ENCODE measurements at regions not wholly inside any gene's neighbourhood (a gene's known extent, or its start where the extent isn't known, plus 50 kb on each side); places are given as distances from the start of the nearest gene placed in this dataset.

- Histone ChIP-seq H3K27ac (ENCODE audit: low read depth, low read length, poor library complexity, severe bottlenecking) (peak overlapping the region; percentile 94), H3K27me3 (replicated peaks; ENCODE audit: insufficient read depth, low read depth, low read length, poor library complexity) (no peaks in the 10 kb centered on the region), H3K4me3 (ENCODE audit: low read depth, low read length, poor library complexity, severe bottlenecking) (peak overlapping the region; percentile 4), H3K36me3 (ENCODE audit: insufficient read depth, low read length, poor library complexity, severe bottlenecking) (peaks cover 48% of the 10 kb centered on the region), H3K4me1 (ENCODE audit: insufficient read depth, low read length, poor library complexity, severe bottlenecking) (peaks cover 96% of the 10 kb centered on the region), H3K9me3 (ENCODE audit: low read depth, low read length, poor library complexity, severe bottlenecking) (no peaks in the 10 kb centered on the region)
- TF ChIP-seq EZH2 (IDR thresholded peaks at IDR 0.05; ENCODE audit: borderline replicate concordance, low read depth, low read length, poor library complexity, severe bottlenecking) (no peak), CTCF (conservative IDR thresholded peaks at IDR 0.05; ENCODE audit: low read depth, low read length) (no peak)
- ChIA-PET POLR2A (ENCODE audit: low non-redundant PET) (interaction anchor here (0.6 to 1.1 kb wide), 2 partner anchors 10 to 44 kb away, joined by 3 to 4 read pairs; no protein-coding TSS in a partner anchor), CTCF (no interaction called here)
- intact Hi-C loops (cut with micrococcal nuclease; ENCODE audit: unreplicated experiment) = loop anchor here (2.0 to 10.0 kb wide), 4 partner anchors 118 to 572 kb away; no protein-coding TSS in a partner anchor
- no TSS peak for BruUV-seq (replicated peaks)
- DNase-seq (ENCODE audit: low spot score) = peak; percentile 21
These were observed 254.3 kb downstream of the PTPRC start for GRCh38 chr1:198893141-198893540.

GRCh38 chr1:198893763-198894444, 255.1 kb downstream of the PTPRC start:
- intact Hi-C loops (cut with micrococcal nuclease; ENCODE audit: unreplicated experiment) = loop anchor here (2.0 to 10.0 kb wide), 4 partner anchors 119 to 571 kb away; no protein-coding TSS in a partner anchor
- H3K27ac ChIP-seq (ENCODE audit: low read depth, low read length, poor library complexity, severe bottlenecking) = peak overlapping the region; percentile 94
- no TSS peak for BruUV-seq (replicated peaks)
- H3K4me3 ChIP-seq (ENCODE audit: low read depth, low read length, poor library complexity, severe bottlenecking) = no peak overlapping the region
- no peaks in the 10 kb centered on the region for H3K9me3 ChIP-seq (ENCODE audit: low read depth, low read length, poor library complexity, severe bottlenecking)
- DNase-seq (ENCODE audit: low spot score) = no peak
- H3K4me1 ChIP-seq (ENCODE audit: insufficient read depth, low read length, poor library complexity, severe bottlenecking) = peaks cover 96% of the 10 kb centered on the region
- H3K27me3 ChIP-seq (replicated peaks; ENCODE audit: insufficient read depth, low read depth, low read length, poor library complexity) = no peaks in the 10 kb centered on the region
- CTCF ChIA-PET = no interaction called here
- POLR2A ChIA-PET (ENCODE audit: low non-redundant PET) = interaction anchor here (0.7 kb wide), 1 partner anchor 27 kb away, joined by 3 read pairs; no protein-coding TSS in a partner anchor
- no peak for TF ChIP-seq EZH2 (IDR thresholded peaks at IDR 0.05; ENCODE audit: borderline replicate concordance, low read depth, low read length, poor library complexity, severe bottlenecking)
- no peak for TF ChIP-seq CTCF (conservative IDR thresholded peaks at IDR 0.05; ENCODE audit: low read depth, low read length)
- H3K36me3 ChIP-seq (ENCODE audit: insufficient read depth, low read length, poor library complexity, severe bottlenecking) = peaks cover 56% of the 10 kb centered on the region

GRCh38 chr1:198901266-198901665, 262.4 kb downstream of the PTPRC start:
- H3K4me1 ChIP-seq (ENCODE audit: insufficient read depth, low read length, poor library complexity, severe bottlenecking) = peaks cover 96% of the 10 kb centered on the region
- H3K9me3 ChIP-seq (ENCODE audit: low read depth, low read length, poor library complexity, severe bottlenecking) = no peaks in the 10 kb centered on the region
- peak; percentile 56 for DNase-seq (ENCODE audit: low spot score)
- no peaks in the 10 kb centered on the region for H3K27me3 ChIP-seq (replicated peaks; ENCODE audit: insufficient read depth, low read depth, low read length, poor library complexity)
- H3K4me3 ChIP-seq (ENCODE audit: low read depth, low read length, poor library complexity, severe bottlenecking) = no peak overlapping the region
- peak overlapping the region; percentile 93 for H3K27ac ChIP-seq (ENCODE audit: low read depth, low read length, poor library complexity, severe bottlenecking)
- peaks cover 60% of the 10 kb centered on the region for H3K36me3 ChIP-seq (ENCODE audit: insufficient read depth, low read length, poor library complexity, severe bottlenecking)
- intact Hi-C loops (cut with micrococcal nuclease; ENCODE audit: unreplicated experiment) = no loop called here
- no TSS peak for BruUV-seq (replicated peaks)
- CTCF ChIA-PET = interaction anchor here (0.8 kb wide), 1 partner anchor 521 kb away, joined by 3 read pairs; no protein-coding TSS in a partner anchor
- no peak for TF ChIP-seq CTCF (conservative IDR thresholded peaks at IDR 0.05; ENCODE audit: low read depth, low read length)
- POLR2A ChIA-PET (ENCODE audit: low non-redundant PET) = no interaction called here

All from A673 (cell line).